Hepatocyte (in vitro differentiated cells): ENCODE measurements at regions not wholly inside any gene's neighbourhood (a gene's known extent, or its start where the extent isn't known, plus 50 kb on each side); places are given as distances from the start of the nearest gene placed in this dataset.

ENCODE experiments used
- DNase-seq: peaks from one replicate; pipeline ENCODE4 v3.0.0-alpha.2; 2016; ENCODE audit warnings: low spot score
- H2AFZ ChIP-seq: fragments of 200-600 bp; sonication (generic); 2 replicates; pipeline ENCODE4 v1.6.0; 2016; ENCODE audit warnings: antibody characterized with exemption, mild to moderate bottlenecking
- H3K27ac ChIP-seq: fragments of 200-600 bp; sonication (generic); 2 replicates; pipeline ENCODE4 v1.5.1; 2016; ENCODE audit warnings: mild to moderate bottlenecking
- H3K27me3 ChIP-seq: fragments of 200-600 bp; sonication (generic); 2 replicates; pipeline ENCODE4 v1.6.1; 2016
- H3K36me3 ChIP-seq: fragments of 200-600 bp; sonication (generic); replicated peaks from 2 replicates; pipeline ENCODE4 v1.5.1; 2016; ENCODE audit warnings: low read depth; ENCODE audit not compliant: insufficient read depth
- H3K4me1 ChIP-seq: fragments of 200-600 bp; sonication (generic); 2 replicates; pipeline ENCODE4 v1.5.1; 2016; ENCODE audit warnings: mild to moderate bottlenecking, moderate library complexity; ENCODE audit not compliant: insufficient read depth
- H3K4me2 ChIP-seq: fragments of 200-600 bp; sonication (generic); 2 replicates; pipeline ENCODE4 v1.6.0; 2016
- H3K4me3 ChIP-seq: fragments of 200-600 bp; sonication (generic); 2 replicates; pipeline ENCODE4 v1.5.1; 2016; ENCODE audit warnings: mild to moderate bottlenecking
- H3K79me2 ChIP-seq: fragments of 200-600 bp; sonication (generic); 2 replicates; pipeline ENCODE4 v1.6.0; 2017; ENCODE audit warnings: mild to moderate bottlenecking
- H3K9me2 ChIP-seq: fragments of 200-600 bp; sonication (generic); replicated peaks from 2 replicates; pipeline ENCODE4 v1.6.0; 2017; ENCODE audit warnings: mild to moderate bottlenecking; ENCODE audit not compliant: insufficient read depth
- H3K9me3 ChIP-seq: fragments of 200-600 bp; sonication (generic); 2 replicates; pipeline ENCODE4 v1.5.1; 2016; ENCODE audit warnings: low read depth, mild to moderate bottlenecking
- H4K20me1 ChIP-seq: fragments of 200-600 bp; sonication (generic); 2 replicates; pipeline ENCODE4 v1.6.0; 2016; ENCODE audit warnings: mild to moderate bottlenecking; ENCODE audit not compliant: insufficient read depth, poor library complexity, severe bottlenecking
- CTCF ChIP-seq: fragments of 200-600 bp; sonication (generic); IDR thresholded peaks from 2 replicates; pipeline ENCODE4 v1.5.1; 2016; ENCODE audit warnings: antibody characterized with exemption, mild to moderate bottlenecking; ENCODE audit not compliant: poor library complexity
- EZH2 ChIP-seq: fragments of 200-600 bp; sonication (generic); IDR thresholded peaks from 2 replicates; pipeline ENCODE4 v1.6.1; 2016; ENCODE audit warnings: antibody characterized with exemption, mild to moderate bottlenecking, borderline replicate concordance
- EZH2phosphoT487 ChIP-seq: fragments of 200-600 bp; sonication (generic); IDR thresholded peaks from one replicate; pipeline ENCODE4 v1.6.1; 2018; ENCODE audit warnings: antibody characterized with exemption, mild to moderate bottlenecking, low read depth, moderate library complexity; ENCODE audit not compliant: unreplicated experiment, severe bottlenecking
- WGBS: methylation state at CpG from one replicate; pipeline ENCODE4 v1.1.6; 2016; ENCODE audit warnings: low lambda C conversion rate; ENCODE audit errors: missing lambda C conversion rate; 5-methylcytosine and 5-hydroxymethylcytosine counted together

- DNase-seq: no peak
- Histone ChIP-seq H3K4me1 (peaks cover 6% of the 10 kb centered on the region), H3K9me3 (no peaks in the 10 kb centered on the region), H2AFZ (no peak overlapping the region), H3K4me2 (no peak overlapping the region), H3K79me2 (no peaks in the 10 kb centered on the region), H3K4me3 (no peak overlapping the region), H3K9me2 (no peaks in the 10 kb centered on the region), H4K20me1 (no peaks in the 10 kb centered on the region), H3K27ac (no peak overlapping the region), H3K27me3 (peaks cover 17% of the 10 kb centered on the region), H3K36me3 (no peaks in the 10 kb centered on the region)
- TF ChIP-seq EZH2: no peak
- TF ChIP-seq EZH2phosphoT487: no peak
- no peak for TF ChIP-seq CTCF
- WGBS: 93% methylated on average over 5 of the region's 5 CpGs
Observed at GRCh38 chr11:134640536-134640935, 228.5 kb upstream of the B3GAT1 start.

- H4K20me1 ChIP-seq: no peaks in the 10 kb centered on the region
- TF ChIP-seq CTCF (no peak), EZH2 (no peak), EZH2phosphoT487 (no peak)
- no peaks in the 10 kb centered on the region for H3K79me2 ChIP-seq
- H3K4me1 ChIP-seq: peaks cover 6% of the 10 kb centered on the region
- H3K27ac ChIP-seq: no peak overlapping the region
- H3K4me3 ChIP-seq: no peak overlapping the region
- H3K27me3 ChIP-seq: peaks cover 17% of the 10 kb centered on the region
- no peaks in the 10 kb centered on the region for H3K36me3 ChIP-seq
- peak; percentile 23 for DNase-seq
- WGBS: 91% methylated on average over 13 of the region's 15 CpGs
- H3K9me3 ChIP-seq: no peaks in the 10 kb centered on the region
- no peak overlapping the region for H3K4me2 ChIP-seq
- no peak overlapping the region for H2AFZ ChIP-seq
- H3K9me2 ChIP-seq: no peaks in the 10 kb centered on the region
Observed at GRCh38 chr11:134639586-134640330, 227.7 kb upstream of the B3GAT1 start.

GRCh38 chr11:134638796-134639430, 226.9 kb upstream of the B3GAT1 start:
- TF ChIP-seq EZH2phosphoT487 (no peak), EZH2 (no peak), CTCF (no peak)
- Histone ChIP-seq H3K9me2 (no peaks in the 10 kb centered on the region), H3K36me3 (no peaks in the 10 kb centered on the region), H3K27ac (no peak overlapping the region), H3K9me3 (no peaks in the 10 kb centered on the region), H4K20me1 (no peaks in the 10 kb centered on the region), H3K4me1 (peaks cover 2% of the 10 kb centered on the region), H3K4me3 (no peak overlapping the region), H3K4me2 (no peak overlapping the region), H3K27me3 (peaks cover 17% of the 10 kb centered on the region), H3K79me2 (no peaks in the 10 kb centered on the region), H2AFZ (no peak overlapping the region)
- WGBS: 81% methylated on average over 10 of the region's 10 CpGs
- DNase-seq: no peak
